Endodermal cell (in vitro differentiated cells): ENCODE measurements at regions not wholly inside any gene's neighbourhood (a gene's known extent, or its start where the extent isn't known, plus 50 kb on each side); places are given as distances from the start of the nearest gene placed in this dataset.

Experiments used
- DNase-seq: peaks from one replicate; pipeline ENCODE4 v3.0.0-alpha.2; 2017
- H3K27ac ChIP-seq: 2 replicates; pipeline ENCODE4 v1.5.1; 2013; ENCODE audit warnings: mild to moderate bottlenecking, low read depth, low read length, moderate library complexity
- H3K27me3 ChIP-seq: 2 replicates; pipeline ENCODE4 v1.6.1; 2013; ENCODE audit warnings: mild to moderate bottlenecking, low read length, moderate library complexity; ENCODE audit not compliant: insufficient read depth, control insufficient read depth, poor library complexity, severe bottlenecking
- H3K36me3 ChIP-seq: 2 replicates; pipeline ENCODE4 v1.7.0; 2013; ENCODE audit warnings: mild to moderate bottlenecking, low read length, moderate library complexity; ENCODE audit not compliant: control insufficient read depth, insufficient read depth
- H3K4me1 ChIP-seq: one replicate; pipeline ENCODE4 v1.7.0; 2013; ENCODE audit warnings: low read length; ENCODE audit not compliant: control insufficient read depth, insufficient read depth
- H3K4me3 ChIP-seq: 2 replicates; pipeline ENCODE4 v1.5.1; 2013; ENCODE audit warnings: mild to moderate bottlenecking, low read length, moderate library complexity
- H3K9ac ChIP-seq: 2 replicates; pipeline ENCODE4 v1.6.1; 2013; ENCODE audit warnings: mild to moderate bottlenecking, low read length, moderate library complexity; ENCODE audit not compliant: poor library complexity, severe bottlenecking; ENCODE audit errors: extremely low read depth
- H3K9me3 ChIP-seq: 2 replicates; pipeline ENCODE4 v1.6.1; 2013; ENCODE audit warnings: mild to moderate bottlenecking, low read length, moderate library complexity; ENCODE audit not compliant: control insufficient read depth
- H3K27ac Mint-ChIP-seq: 2 replicates; pipeline ENCODE4 v1.8.0; 2020; ENCODE audit warnings: mixed read lengths
- H3K27me3 Mint-ChIP-seq: 2 replicates; pipeline ENCODE4 v1.8.0; 2021; ENCODE audit warnings: mild to moderate bottlenecking, mixed read lengths; ENCODE audit not compliant: insufficient read depth
- H3K36me3 Mint-ChIP-seq: 2 replicates; pipeline ENCODE4 v1.8.0; 2020; ENCODE audit warnings: low read depth, mixed read lengths
- H3K4me1 Mint-ChIP-seq: 2 replicates; pipeline ENCODE4 v1.8.0; 2020; ENCODE audit warnings: mixed read lengths
- H3K4me3 Mint-ChIP-seq: 2 replicates; pipeline ENCODE4 v1.8.0; 2020; ENCODE audit warnings: mild to moderate bottlenecking, moderate library complexity, mixed read lengths
- H3K9me3 Mint-ChIP-seq: 2 replicates; pipeline ENCODE4 v1.8.0; 2020; ENCODE audit warnings: mild to moderate bottlenecking, mixed read lengths
- CTCF ChIP-seq: fragments of 200-600 bp; sonication (generic); conservative IDR thresholded peaks from 2 replicates; pipeline ENCODE4 v1.5.0; 2021; ENCODE audit warnings: antibody characterized with exemption, mild to moderate bottlenecking
- WGBS, 2 experiments: methylation state at CpG; one replicate each; pipeline versions ENCODE4 v1.1.5 to v1.1.7; 2013; ENCODE audit warnings: missing lambda C conversion rate in 2 of 2, mixed read lengths in 1 of 2; ENCODE audit not compliant: insufficient coverage in 1 of 2, insufficient read length in 1 of 2; 5-methylcytosine and 5-hydroxymethylcytosine counted together

- Histone ChIP-seq H3K27me3 (no peaks in the 10 kb centered on the region), H3K4me1 (no peaks in the 10 kb centered on the region), H3K27ac (no peak overlapping the region), H3K4me3 (no peak overlapping the region), H3K36me3 (no peaks in the 10 kb centered on the region), H3K9me3 (peaks cover 9% of the 10 kb centered on the region), H3K9ac (no peak overlapping the region)
- Mint-ChIP-seq H3K27ac (no peak overlapping the region), H3K4me3 (no peak overlapping the region), H3K36me3 (no peaks in the 10 kb centered on the region), H3K9me3 (peaks cover 5% of the 10 kb centered on the region), H3K4me1 (no peaks in the 10 kb centered on the region), H3K27me3 (peaks cover 19% of the 10 kb centered on the region)
- WGBS, 2 experiments = 94 to 98% methylated on average over 9 to 14 of the region's 14 CpGs
- DNase-seq = peak; percentile 26
- no peak for TF ChIP-seq CTCF
These were observed 170.5 kb upstream of the CST7 start for GRCh38 chr20:24778585-24779031.

- H3K9ac ChIP-seq = no peak overlapping the region
- no peaks in the 10 kb centered on the region for H3K36me3 Mint-ChIP-seq
- no peak for TF ChIP-seq CTCF
- H3K4me3 Mint-ChIP-seq = no peak overlapping the region
- no peaks in the 10 kb centered on the region for H3K4me1 Mint-ChIP-seq
- peaks cover 17% of the 10 kb centered on the region for H3K27me3 Mint-ChIP-seq
- peaks cover 9% of the 10 kb centered on the region for H3K9me3 ChIP-seq
- WGBS, 2 experiments = 83 to 89% methylated on average over 2 to 6 of the region's 6 CpGs
- DNase-seq = peak; percentile 35
- H3K9me3 Mint-ChIP-seq = peaks cover 5% of the 10 kb centered on the region
- H3K4me1 ChIP-seq = no peaks in the 10 kb centered on the region
- H3K27me3 ChIP-seq = no peaks in the 10 kb centered on the region
- no peak overlapping the region for H3K27ac ChIP-seq
- H3K4me3 ChIP-seq = no peak overlapping the region
- H3K36me3 ChIP-seq = no peaks in the 10 kb centered on the region
- H3K27ac Mint-ChIP-seq = no peak overlapping the region
These were observed 169.9 kb upstream of the CST7 start for GRCh38 chr20:24779131-24779530.

GRCh38 chr20:24779946-24780345 lies 169.1 kb upstream of the CST7 start:
- Mint-ChIP-seq H3K9me3 (peaks cover 5% of the 10 kb centered on the region), H3K27ac (no peak overlapping the region), H3K4me3 (no peak overlapping the region), H3K4me1 (no peaks in the 10 kb centered on the region), H3K27me3 (peaks cover 14% of the 10 kb centered on the region), H3K36me3 (no peaks in the 10 kb centered on the region)
- Histone ChIP-seq H3K9me3 (peaks cover 8% of the 10 kb centered on the region), H3K4me3 (no peak overlapping the region), H3K4me1 (no peaks in the 10 kb centered on the region), H3K36me3 (no peaks in the 10 kb centered on the region), H3K9ac (no peak overlapping the region), H3K27me3 (no peaks in the 10 kb centered on the region), H3K27ac (no peak overlapping the region)
- DNase-seq = peak; percentile 23
- 91 to 97% methylated on average over 3 to 4 of the region's 4 CpGs for WGBS, 2 experiments
- TF ChIP-seq CTCF = no peak
